ENCODE measurements at regions not wholly inside any gene's neighbourhood (a gene's known extent, or its start where the extent isn't known, plus 50 kb on each side); places are given as distances from the start of the nearest gene placed in this dataset.

DNA sequence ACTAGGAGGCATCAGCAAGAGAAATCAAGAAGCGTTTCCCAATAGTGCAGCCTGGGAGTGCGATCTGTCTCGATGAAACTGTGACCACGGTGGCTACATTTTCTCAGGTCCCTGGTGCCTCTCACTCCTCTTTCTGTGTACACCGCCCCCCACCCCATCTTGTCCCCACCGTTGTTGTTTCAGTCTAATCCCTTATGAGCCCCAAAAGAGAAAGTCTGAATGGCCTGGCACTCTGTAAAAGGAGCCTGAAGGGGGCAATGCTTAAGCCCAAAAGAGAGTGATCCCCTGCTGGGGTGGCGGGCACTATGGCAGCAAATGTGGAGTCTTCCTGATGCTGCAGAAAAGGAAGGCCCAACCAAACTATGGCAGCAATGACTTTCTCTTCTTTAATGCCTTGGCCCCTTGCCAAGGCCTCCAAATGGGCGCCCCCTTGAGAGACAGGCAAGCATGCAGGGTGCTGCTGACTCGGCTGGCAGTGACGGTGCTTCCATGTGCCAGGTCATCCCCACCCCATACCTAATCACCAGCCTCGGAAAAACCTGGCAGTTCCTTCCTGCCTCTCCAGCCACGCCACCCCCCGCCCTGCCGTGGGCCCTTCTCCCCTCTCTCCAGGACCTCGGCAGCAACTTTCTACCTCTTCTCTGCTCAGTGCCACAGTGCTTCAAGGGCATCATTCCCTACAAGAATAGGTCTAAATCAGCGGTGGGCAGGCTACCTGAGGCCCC is 123.0 kb downstream of the CYP26B1 start:
- no peak for TF ChIP-seq EZH2 (IDR thresholded peaks at IDR 0.05)
- no peak for TF ChIP-seq POLR2AphosphoS5 (IDR thresholded peaks at IDR 0.05; ENCODE audit: borderline replicate concordance, low read depth, low read length)
- TF ChIP-seq FOXP2 (optimal IDR thresholded peaks at IDR 0.05; ENCODE audit: control extremely low read depth, extremely low read length, insufficient read depth): no peak
